K562 (cell line): ENCODE measurements at regions not wholly inside any gene's neighbourhood (a gene's known extent, or its start where the extent isn't known, plus 50 kb on each side); places are given as distances from the start of the nearest gene placed in this dataset.

Source experiments
- LCOR ChIP-seq: sonication (generic); formaldehyde crosslinking; IDR thresholded peaks from 2 replicates; pipeline ENCODE4 v1.8.0; 2022; ENCODE audit warnings: mild to moderate bottlenecking, missing genetic modification reagents
- NBN ChIP-seq: fragments of 450-650 bp; IDR thresholded peaks from 2 replicates; pipeline ENCODE4 v1.6.1; 2016; ENCODE audit warnings: low read depth, mild to moderate bottlenecking

GRCh38 chr6:21791056-21791455 lies 197.5 kb downstream of the SOX4 start:
- TF ChIP-seq LCOR (no peak), NBN (no peak)
